ENCODE measurements at regions not wholly inside any gene's neighbourhood (a gene's known extent, or its start where the extent isn't known, plus 50 kb on each side); places are given as distances from the start of the nearest gene placed in this dataset.

DNA sequence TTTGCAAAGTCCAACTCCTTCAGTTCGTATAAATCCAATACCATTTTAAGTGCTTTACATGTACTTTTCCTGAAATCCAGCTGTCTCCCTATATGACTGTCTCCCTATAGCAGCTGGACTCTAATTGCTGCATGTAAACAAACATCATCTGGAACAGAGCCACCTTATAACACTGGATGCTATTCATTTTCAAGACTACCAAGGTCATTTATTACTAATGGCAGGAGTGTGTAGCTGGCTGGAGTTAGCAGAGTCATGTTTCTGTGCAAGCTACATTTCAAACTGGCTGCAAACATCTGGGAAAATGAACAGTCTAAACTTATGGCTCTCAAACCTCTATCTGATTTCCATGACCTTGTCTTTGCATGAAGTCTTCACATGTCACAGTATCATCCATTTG, 575.2 kb downstream of the PIK3C3 start:
- Histone ChIP-seq H3K36me3 (ENCODE audit: control insufficient read depth, insufficient read depth, low read length) (no peaks in the 10 kb centered on the region), H3K4me3 (ENCODE audit: low read depth, low read length) (no peak overlapping the region), H3K27me3 (ENCODE audit: control insufficient read depth, insufficient read depth, low read length) (no peaks in the 10 kb centered on the region)
- DNase-seq (ENCODE audit: low read depth) = no peak
- TF ChIP-seq, protein P1, sequence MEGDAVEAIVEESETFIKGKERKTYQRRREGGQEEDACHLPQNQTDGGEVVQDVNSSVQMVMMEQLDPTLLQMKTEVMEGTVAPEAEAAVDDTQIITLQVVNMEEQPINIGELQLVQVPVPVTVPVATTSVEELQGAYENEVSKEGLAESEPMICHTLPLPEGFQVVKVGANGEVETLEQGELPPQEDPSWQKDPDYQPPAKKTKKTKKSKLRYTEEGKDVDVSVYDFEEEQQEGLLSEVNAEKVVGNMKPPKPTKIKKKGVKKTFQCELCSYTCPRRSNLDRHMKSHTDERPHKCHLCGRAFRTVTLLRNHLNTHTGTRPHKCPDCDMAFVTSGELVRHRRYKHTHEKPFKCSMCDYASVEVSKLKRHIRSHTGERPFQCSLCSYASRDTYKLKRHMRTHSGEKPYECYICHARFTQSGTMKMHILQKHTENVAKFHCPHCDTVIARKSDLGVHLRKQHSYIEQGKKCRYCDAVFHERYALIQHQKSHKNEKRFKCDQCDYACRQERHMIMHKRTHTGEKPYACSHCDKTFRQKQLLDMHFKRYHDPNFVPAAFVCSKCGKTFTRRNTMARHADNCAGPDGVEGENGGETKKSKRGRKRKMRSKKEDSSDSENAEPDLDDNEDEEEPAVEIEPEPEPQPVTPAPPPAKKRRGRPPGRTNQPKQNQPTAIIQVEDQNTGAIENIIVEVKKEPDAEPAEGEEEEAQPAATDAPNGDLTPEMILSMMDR (IDR thresholded peaks at IDR 0.05; ENCODE audit: insufficient read depth, low read length, poor library complexity, severe bottlenecking) = no peak

DNA sequence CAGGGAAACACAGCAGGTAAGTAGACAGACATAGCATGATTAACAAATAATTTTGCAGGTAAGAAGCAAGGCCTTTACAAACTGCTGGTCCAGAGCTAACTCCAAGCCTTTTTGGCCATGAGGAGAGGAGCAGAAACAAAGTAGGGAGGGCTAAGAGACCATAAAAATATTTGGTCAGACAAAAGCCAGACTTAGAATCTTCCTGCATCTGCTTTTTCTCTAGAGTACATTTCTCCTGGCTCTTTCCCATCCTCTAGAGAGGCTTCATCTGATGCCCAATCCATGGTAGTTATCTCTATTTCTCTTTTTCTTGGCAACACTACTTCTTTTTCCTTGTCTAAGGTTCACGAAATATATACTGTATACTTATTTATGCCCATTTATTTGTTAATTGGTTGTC, 577.1 kb downstream of the PIK3C3 start:
- TF ChIP-seq, protein P1 (IDR thresholded peaks at IDR 0.05; ENCODE audit: insufficient read depth, low read length, poor library complexity, severe bottlenecking) = no peak
- DNase-seq (ENCODE audit: low read depth) = no peak
- no peaks in the 10 kb centered on the region for H3K27me3 ChIP-seq (ENCODE audit: control insufficient read depth, insufficient read depth, low read length)
- no peaks in the 10 kb centered on the region for H3K36me3 ChIP-seq (ENCODE audit: control insufficient read depth, insufficient read depth, low read length)
- H3K4me3 ChIP-seq (ENCODE audit: low read depth, low read length) = no peak overlapping the region

DNA sequence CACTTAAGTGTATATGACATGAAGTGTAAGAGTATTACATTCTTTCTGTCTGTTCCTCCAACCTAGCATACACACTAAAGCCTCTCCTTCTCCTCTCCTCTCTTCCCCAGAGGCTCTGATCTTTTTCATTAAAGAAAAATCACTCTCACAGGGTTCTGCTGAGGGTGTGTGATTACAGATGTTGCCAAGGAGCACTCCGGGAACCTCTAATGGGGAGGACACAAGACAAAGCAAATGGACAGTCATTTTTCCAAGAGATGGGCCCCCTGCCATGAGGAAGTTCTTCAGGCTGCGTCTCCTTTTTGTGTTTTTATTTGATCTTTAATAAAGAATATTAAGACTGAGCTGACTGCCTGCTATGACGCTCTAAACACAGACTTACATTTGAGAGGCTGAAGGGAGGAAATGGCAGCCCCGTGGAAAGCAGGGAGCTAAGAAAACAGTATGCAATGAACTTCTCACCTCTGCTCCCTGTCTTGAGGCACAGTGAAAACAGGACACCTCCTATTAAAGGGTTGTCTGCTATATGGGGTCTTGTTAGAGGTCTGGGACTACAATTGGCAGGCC, 578.1 kb downstream of the PIK3C3 start:
- no peak for DNase-seq (ENCODE audit: low read depth)
- TF ChIP-seq, protein P1 (IDR thresholded peaks at IDR 0.05; ENCODE audit: insufficient read depth, low read length, poor library complexity, severe bottlenecking) = no peak
- H3K36me3 ChIP-seq (ENCODE audit: control insufficient read depth, insufficient read depth, low read length) = no peaks in the 10 kb centered on the region
- no peak overlapping the region for H3K4me3 ChIP-seq (ENCODE audit: low read depth, low read length)
- H3K27me3 ChIP-seq (ENCODE audit: control insufficient read depth, insufficient read depth, low read length) = no peaks in the 10 kb centered on the region

DNA sequence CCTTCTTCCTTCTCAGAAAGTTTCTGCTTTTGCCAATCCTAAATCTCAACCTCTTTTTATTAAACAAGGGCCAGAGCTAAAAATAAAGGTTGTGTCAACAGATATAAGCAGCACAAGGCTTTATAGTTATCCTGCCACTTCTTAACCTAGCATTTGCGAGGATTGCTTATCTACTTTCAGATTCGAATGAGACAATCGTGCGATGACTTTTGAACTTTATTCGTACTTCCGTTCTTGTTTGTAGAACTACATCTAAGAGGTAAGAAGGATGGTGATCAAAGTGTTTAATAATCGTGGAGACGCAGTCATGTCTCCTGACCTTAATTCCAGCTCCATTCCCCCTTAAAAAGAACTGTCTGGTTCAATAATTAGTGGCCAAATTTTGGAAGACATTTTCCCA, 578.6 kb downstream of the PIK3C3 start:
- Histone ChIP-seq H3K36me3 (ENCODE audit: control insufficient read depth, insufficient read depth, low read length) (no peaks in the 10 kb centered on the region), H3K27me3 (ENCODE audit: control insufficient read depth, insufficient read depth, low read length) (no peaks in the 10 kb centered on the region), H3K4me3 (ENCODE audit: low read depth, low read length) (no peak overlapping the region)
- DNase-seq (ENCODE audit: low read depth) = no peak
- TF ChIP-seq, protein P1 (IDR thresholded peaks at IDR 0.05; ENCODE audit: insufficient read depth, low read length, poor library complexity, severe bottlenecking) = no peak

DNA sequence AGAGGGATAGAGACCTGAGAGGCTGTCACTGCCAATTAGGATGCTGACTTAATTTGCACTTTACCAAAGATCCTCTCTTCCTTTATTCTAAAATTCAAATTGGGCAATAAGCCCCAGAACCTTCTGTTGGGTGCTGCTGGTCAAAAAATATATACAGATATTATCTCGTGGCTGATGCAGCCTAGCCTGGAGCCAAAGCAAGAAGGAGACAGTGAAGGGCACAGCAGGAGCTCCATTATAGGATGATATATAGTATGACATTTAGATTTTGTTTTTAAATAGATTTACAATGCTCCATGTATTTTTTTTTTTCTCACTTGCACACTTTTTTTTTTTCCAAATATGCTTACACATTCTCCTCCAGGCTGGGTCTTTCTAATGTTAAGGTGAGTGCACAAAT, 579.3 kb downstream of the PIK3C3 start:
- no peaks in the 10 kb centered on the region for H3K27me3 ChIP-seq (ENCODE audit: control insufficient read depth, insufficient read depth, low read length)
- TF ChIP-seq, protein P1 (IDR thresholded peaks at IDR 0.05; ENCODE audit: insufficient read depth, low read length, poor library complexity, severe bottlenecking) = no peak
- no peak overlapping the region for H3K4me3 ChIP-seq (ENCODE audit: low read depth, low read length)
- H3K36me3 ChIP-seq (ENCODE audit: control insufficient read depth, insufficient read depth, low read length) = no peaks in the 10 kb centered on the region
- no peak for DNase-seq (ENCODE audit: low read depth)

DNA sequence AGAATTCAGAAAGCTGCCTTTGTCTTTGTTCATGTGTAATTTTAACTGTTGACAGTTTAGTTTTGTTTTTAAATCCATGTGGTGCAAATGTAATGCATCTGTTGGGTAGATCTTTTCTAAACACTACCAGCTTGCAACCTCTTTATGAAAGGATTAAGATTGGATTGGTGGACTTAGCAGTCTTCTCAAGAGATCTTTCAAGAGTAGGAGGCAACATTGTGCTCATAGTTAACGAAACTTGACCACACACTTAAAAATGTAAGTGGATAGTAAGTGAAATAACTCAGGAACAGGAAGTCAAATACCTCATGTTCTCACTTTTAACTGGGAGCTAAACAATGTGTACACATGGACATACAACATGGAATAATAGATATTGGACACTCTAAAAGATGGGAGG, 579.0 kb downstream of the RIT2 start:
- TF ChIP-seq, protein P1 (IDR thresholded peaks at IDR 0.05; ENCODE audit: insufficient read depth, low read length, poor library complexity, severe bottlenecking) = no peak
- DNase-seq (ENCODE audit: low read depth) = no peak
- H3K4me3 ChIP-seq (ENCODE audit: low read depth, low read length) = no peak overlapping the region
- no peaks in the 10 kb centered on the region for H3K36me3 ChIP-seq (ENCODE audit: control insufficient read depth, insufficient read depth, low read length)
- no peaks in the 10 kb centered on the region for H3K27me3 ChIP-seq (ENCODE audit: control insufficient read depth, insufficient read depth, low read length)
